Esophagus squamous epithelium (tissue), 4 donors: ENCODE measurements at regions not wholly inside any gene's neighbourhood (a gene's known extent, or its start where the extent isn't known, plus 50 kb on each side); places are given as distances from the start of the nearest gene placed in this dataset.

Experiments used
- CTCF ChIP-seq, 6 experiments: fragments of 450-650 bp in 4 of 6; fragments of 200-600 bp in 2 of 6; sonication (generic) in 2 of 6; IDR thresholded peaks; one replicate each; pipeline ENCODE4 v1.5.1; 2016 to 2019; ENCODE audit warnings: antibody characterized with exemption in 6 of 6, mild to moderate bottlenecking in 4 of 6, moderate library complexity in 4 of 6
- POLR2A ChIP-seq, 4 donors: fragments of 450-650 bp; IDR thresholded peaks; one replicate each; pipeline ENCODE4 v1.6.1; 2017; ENCODE audit warnings: antibody characterized with exemption in 4 of 4, mild to moderate bottlenecking in 4 of 4, moderate library complexity in 3 of 4

- TF ChIP-seq CTCF (IDR thresholded peaks at IDR 0.05) (no peak), POLR2A (IDR thresholded peaks at IDR 0.05) (no peak)
Measured at GRCh38 chr16:60302261-60302660, 1568.1 kb upstream of the GOT2 start.
